GM12874 (cell line): ENCODE measurements at regions not wholly inside any gene's neighbourhood (a gene's known extent, or its start where the extent isn't known, plus 50 kb on each side); places are given as distances from the start of the nearest gene placed in this dataset.

Source experiments
- TF ChIP-seq, protein P1 (sequence below): IDR thresholded peaks from 2 replicates; pipeline ENCODE4 v1.5.1; 2011; ENCODE audit warnings: low read depth, mild to moderate bottlenecking, control low read depth, low read length, moderate library complexity; ENCODE audit not compliant: insufficient read depth

GRCh38 chr2:8548065-8548618 lies 133.7 kb upstream of the ID2 start:
- TF ChIP-seq, protein P1, sequence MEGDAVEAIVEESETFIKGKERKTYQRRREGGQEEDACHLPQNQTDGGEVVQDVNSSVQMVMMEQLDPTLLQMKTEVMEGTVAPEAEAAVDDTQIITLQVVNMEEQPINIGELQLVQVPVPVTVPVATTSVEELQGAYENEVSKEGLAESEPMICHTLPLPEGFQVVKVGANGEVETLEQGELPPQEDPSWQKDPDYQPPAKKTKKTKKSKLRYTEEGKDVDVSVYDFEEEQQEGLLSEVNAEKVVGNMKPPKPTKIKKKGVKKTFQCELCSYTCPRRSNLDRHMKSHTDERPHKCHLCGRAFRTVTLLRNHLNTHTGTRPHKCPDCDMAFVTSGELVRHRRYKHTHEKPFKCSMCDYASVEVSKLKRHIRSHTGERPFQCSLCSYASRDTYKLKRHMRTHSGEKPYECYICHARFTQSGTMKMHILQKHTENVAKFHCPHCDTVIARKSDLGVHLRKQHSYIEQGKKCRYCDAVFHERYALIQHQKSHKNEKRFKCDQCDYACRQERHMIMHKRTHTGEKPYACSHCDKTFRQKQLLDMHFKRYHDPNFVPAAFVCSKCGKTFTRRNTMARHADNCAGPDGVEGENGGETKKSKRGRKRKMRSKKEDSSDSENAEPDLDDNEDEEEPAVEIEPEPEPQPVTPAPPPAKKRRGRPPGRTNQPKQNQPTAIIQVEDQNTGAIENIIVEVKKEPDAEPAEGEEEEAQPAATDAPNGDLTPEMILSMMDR = no peak

- TF ChIP-seq, protein P1 = 0 out of 2 replicates have a peak, but pooled peaks have one; percentile 7
These were observed 133.2 kb upstream of the ID2 start for GRCh38 chr2:8548619-8549150.

- TF ChIP-seq, protein P1 = no peak
These were observed 132.5 kb upstream of the ID2 start for GRCh38 chr2:8549273-8549922.

DNA sequence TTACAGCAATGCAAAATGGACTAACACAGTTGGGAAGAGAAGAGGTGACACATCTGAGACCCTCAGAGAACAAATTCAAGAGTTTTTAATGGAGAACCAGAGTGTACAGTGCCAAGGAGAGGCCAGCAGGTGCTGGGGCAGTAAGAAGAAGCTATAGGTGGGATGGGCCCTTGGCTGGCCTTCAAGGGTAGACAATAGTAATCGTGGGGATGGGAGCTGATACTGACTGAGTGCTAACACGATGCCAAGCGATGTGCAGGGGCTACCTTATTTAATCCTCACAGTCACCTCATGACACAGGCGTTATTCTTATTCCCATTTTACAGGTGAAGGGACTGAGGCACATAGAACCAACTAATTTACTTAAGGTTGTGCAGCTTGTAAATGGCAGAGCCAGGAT lies 131.9 kb upstream of the ID2 start:
- TF ChIP-seq, protein P1 = no peak

GRCh38 chr2:8550481-8550880 lies 131.4 kb upstream of the ID2 start:
- TF ChIP-seq, protein P1 = no peak

DNA sequence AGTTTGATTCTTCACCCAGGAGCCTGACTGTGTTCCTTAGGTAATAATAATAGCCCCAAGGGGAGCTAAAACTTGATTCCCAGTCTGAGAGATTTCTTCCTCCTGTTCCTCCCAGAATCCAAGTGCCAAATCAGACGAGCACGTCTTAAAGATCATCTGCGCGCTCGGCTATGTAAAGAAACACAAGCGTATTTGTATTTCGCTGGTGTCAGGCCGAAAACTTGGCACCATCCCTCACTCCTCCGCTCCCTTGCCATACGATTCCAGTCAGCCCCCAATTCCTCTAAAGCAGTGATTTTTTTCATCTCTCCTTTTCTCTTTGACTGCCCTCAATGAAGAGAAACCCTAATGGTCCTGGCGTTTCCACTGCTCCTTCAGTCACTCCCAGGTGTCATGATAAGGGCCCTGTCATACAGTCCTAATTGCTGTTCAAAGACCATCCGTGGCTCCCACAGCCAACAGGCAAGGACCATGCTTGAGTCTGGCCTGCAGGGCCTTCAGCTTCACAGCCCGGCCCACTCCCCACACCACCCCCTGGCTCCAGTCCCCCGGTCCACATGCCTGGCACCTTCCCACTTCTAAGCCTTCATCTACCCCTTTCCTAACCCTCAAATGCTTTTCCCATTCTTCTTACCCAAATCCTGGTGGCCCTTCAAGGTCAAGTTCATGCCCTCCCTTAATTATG lies 130.8 kb upstream of the ID2 start:
- TF ChIP-seq, protein P1 = no peak

DNA sequence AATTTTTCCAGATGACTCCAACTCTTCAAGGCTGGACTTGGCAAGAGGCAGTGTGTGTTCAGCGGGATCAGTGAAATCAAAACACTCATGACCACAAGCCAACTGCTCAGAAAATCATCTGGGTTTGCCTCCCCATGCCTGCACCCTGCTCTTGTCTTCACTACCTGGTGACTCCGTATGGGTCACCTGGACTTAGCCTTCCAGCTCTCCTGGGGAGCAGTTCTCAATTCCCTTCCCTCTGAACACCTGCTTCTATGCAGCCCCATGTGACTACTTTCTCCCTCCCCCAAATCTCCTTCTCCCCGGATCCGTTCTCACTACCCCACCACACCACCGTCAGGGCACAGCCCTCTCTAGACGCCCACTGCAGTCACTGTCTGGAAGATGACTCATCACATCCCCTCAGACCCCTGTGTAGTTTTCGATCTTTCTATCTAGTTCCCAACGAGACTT lies 130.2 kb upstream of the ID2 start:
- TF ChIP-seq, protein P1 = no peak
